HG02885 (cell line): ENCODE measurements at regions not wholly inside any gene's neighbourhood (a gene's known extent, or its start where the extent isn't known, plus 50 kb on each side); places are given as distances from the start of the nearest gene placed in this dataset.
"Not testable (repeated sequence)": the region's sequence is repeated elsewhere in the genome, so short reads cannot be mapped to it uniquely, and the experiment has no call there.

Source experiments
- ATAC-seq: cut with Tn5 transposase; IDR thresholded peaks from one replicate; pipeline ENCODE4 v1.9.1; 2021; ENCODE audit warnings: mild to moderate bottlenecking; ENCODE audit not compliant: unreplicated experiment, poor library complexity

DNA sequence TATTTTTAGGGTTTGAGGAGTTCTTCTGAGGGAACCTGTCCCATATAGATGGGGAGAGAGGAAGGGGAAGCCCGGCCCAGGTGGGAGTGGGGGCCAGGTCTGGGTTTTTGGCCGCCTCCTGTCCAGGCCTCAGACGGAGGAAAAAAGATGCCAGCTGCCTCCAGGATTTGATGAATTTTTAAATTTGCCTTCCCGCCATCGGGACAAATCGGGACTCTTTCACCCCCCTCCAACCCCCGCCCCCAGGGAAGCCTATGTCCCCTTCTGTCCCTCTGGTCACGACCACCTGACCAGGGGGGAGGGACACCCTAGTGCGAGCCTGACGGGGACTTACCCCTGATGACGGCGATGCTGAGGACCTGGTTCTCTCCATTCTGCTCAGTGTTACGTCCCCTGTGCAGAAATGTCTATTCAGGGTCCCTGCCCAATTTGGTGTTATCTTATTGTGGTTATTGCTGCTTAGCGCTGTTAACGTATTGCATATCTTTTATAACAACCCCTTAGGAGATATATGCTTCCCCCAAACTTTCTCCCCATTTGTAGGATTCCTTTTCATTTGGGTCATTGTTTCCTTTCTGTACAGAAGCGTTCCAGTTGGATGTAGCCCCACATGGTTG, 115.9 kb upstream of the GRK3 start:
- ATAC-seq, result no peak

DNA sequence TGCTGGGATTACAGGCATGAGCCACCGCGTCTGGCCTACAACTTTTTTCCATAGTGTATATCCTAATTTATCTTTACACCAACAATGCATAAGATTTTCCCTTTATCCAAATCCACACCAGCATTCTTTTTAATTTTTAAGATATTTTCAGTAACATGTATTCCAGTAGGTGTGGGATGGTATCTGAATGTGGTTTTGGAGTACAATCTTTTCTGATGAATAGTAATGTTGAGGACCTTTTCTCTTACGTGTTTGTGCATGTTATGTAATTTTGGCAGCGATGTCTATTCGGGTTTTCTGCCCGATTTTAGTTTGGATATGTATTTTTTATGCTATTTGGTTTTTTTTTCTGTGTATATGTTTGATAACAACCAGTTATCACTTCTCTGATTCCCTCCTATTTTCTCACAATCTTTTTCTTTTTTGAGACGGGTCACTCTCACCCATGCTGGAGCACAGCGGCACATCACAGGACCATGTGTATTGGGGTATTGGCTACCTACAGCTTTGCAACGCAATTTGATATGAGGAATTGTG, 114.6 kb upstream of the GRK3 start:
- no peak for ATAC-seq

DNA sequence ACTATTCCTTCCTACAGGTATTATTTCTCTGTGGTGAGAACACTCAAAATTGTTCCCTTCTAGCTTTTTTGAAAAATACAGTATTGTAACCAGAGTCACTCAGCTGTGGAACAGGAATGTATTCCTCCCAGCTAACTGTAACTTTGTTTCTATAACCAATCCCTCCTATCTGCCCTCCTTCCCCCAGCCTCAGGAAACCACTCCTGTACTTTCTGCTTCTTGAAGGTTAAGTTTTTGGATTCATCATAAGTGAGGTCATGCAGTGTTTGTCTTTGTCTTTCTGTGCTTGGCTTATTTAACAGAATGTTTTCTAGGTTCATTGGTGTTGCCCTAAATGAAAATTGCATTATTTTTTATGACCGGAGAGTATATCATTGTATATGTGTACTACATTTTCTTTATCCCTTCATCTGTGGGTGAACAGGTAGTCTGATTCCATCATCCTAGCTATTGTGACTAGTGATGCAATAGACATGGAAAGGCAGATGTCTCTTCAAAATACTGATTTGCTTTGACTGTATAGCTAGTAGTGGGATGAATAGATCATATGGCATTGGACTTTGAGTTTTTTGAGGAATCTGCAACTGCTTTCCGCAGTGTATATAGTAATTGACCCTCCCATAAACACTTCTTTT, 112.9 kb upstream of the GRK3 start:
- ATAC-seq, result no peak

DNA sequence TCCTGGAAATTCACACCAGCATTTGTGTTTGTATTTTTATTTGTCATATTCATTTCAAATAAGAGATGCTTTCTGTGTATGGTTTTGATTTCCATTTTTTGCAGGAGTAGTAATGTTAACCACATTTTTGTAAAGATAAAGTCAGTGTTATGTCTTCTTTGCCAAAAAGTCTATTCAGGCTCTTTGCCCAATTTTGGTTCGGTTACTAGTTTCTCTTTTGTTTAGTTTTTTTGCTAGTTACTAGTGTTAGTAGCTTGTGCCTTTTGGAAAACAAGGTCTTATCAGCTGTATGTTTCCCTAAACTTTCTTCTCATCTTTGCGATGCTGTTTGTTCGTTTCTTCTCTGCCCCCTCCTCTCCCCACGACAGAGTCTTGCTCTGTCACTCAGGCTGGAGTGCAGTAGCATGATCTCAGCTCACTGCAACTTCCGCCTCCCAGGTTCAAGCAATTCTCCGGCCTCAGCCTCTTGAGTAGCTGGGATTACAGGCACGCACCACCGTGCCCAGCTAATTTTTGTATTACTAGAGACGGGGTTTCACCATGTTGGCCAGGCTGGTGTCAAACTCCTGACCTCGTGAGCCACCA, 112.3 kb upstream of the GRK3 start:
- ATAC-seq, result no peak

DNA sequence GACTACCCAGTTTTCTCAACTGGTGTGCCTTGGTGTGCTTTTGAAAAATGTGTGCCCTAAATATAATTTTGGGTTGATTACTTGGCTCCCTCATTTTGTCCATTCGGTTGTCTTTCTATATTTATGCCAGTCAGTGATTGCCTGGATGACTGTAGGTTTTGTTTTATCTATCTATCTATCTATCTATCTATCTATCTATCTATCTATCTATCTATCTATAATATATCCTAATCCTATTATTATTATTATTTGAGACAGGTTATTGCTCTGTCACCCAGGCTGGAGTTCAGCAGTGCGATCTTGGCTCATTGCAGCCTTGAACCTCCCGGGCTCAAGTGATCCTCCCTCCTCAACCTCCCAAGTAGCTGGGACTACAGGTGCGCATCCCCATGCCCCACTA, 111.4 kb upstream of the GRK3 start:
- ATAC-seq, result no peak

DNA sequence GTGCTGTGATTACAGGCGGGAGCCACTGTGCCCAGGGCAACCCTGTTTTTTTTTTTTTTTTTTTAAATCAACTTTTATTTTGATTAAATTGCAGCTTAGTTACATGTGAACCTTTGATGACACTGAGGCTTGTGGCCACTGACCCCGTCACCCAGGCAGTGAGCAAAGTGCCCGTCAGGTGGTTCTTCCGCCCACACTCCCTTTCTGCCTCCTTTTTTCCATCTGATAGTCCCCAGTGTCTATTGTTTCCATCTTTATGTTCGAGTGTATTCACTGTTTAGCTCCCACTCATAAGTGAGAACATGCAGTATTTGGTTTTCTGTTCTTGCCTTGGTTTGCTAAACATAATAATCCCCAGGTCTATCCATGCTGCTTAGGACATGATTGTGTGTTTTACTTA, 110.9 kb upstream of the GRK3 start:
- ATAC-seq, result no peak

DNA sequence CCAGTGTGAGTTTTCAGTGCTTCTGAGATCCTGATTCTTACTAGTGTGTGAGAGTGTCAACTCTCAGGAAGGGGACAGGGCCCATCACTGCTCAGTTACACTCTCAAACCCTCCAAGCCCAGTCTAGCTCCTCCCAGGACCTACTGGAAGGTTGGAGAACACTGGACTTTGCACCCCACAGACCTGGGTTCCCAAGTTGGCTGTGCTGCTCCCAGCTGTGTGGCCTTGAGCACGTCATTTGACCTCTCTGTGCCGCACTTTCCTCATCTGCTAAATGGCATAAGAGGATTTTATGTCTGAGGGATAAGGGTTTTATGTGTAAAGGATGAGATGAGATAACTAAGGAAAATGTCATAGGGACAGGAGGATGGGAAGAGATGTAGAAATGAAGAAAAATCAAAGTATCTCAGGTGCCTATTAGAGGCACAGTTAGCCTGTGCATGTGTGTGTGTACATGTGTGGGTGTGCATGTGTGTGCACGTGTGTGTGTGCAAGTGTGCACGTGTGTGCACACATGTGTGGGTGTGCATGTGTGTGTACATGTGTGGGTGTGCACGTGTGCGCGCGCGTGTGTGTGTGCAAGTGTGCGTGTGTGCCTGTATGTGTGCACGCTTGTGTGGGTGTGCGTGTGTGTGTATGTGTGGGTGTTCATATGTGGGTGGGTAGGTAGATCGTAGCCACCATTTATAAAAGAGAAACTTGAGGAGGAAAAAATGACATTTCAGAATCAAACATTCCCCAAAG, 108.0 kb upstream of the GRK3 start:
- ATAC-seq, result not testable (repeated sequence)

DNA sequence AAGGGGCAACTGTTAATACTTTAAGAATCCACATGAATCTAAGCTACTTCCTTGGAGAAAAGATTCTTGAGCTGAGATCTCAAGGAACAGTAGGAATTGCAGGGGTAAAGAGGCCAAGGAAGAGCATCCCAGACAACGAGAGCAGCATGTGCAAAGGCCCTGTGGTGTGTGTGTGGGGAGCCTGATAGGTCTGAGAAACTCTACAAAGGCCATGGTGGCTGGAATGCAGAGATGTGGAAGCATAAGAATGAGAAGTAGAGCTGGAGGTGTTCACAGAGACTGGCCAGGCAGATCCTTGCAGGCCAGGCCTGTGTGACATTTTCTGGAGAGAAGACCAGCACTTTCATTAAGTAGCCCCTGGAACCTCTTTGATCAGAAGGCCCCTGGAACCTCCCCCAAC, 105.8 kb upstream of the GRK3 start:
- not testable (repeated sequence) for ATAC-seq

DNA sequence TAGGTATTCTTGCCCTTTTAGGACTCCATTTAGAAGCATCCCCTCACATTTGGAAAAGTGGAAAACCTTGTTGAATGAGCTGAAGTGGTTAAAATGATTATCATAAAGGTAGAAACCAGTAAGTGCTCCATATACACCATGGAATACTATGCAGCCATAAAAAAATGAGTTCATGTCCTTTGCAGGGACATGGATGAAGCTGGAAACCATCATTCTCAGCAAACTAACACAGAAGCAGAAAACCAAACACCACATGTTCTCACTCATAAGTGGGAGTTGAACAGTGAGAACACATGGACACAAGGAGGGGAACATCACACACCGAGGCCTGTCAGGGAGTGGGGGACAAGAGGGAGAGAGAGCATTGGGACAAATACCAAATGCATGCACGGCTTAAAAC, 103.8 kb upstream of the GRK3 start:
- not testable (repeated sequence) for ATAC-seq

DNA sequence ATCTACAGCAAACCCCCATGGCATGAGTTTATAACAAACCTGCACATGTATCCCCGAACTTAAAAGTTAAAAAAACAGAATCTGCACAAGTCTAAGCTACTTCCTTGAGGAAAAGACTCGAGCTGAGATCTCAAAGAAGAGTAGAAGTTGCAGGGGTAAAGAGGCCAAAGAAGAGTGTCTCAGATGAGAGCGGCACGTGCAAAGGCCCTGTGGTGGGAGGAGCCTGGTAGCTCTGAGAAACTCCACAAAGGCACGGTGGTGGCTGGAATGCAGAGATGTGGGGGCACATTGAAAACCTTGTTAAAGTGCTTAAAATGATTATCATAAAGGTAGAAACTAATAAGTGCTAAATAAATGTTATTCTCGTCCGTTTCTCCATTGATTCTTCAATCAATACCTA, 103.2 kb upstream of the GRK3 start:
- ATAC-seq, result no peak

DNA sequence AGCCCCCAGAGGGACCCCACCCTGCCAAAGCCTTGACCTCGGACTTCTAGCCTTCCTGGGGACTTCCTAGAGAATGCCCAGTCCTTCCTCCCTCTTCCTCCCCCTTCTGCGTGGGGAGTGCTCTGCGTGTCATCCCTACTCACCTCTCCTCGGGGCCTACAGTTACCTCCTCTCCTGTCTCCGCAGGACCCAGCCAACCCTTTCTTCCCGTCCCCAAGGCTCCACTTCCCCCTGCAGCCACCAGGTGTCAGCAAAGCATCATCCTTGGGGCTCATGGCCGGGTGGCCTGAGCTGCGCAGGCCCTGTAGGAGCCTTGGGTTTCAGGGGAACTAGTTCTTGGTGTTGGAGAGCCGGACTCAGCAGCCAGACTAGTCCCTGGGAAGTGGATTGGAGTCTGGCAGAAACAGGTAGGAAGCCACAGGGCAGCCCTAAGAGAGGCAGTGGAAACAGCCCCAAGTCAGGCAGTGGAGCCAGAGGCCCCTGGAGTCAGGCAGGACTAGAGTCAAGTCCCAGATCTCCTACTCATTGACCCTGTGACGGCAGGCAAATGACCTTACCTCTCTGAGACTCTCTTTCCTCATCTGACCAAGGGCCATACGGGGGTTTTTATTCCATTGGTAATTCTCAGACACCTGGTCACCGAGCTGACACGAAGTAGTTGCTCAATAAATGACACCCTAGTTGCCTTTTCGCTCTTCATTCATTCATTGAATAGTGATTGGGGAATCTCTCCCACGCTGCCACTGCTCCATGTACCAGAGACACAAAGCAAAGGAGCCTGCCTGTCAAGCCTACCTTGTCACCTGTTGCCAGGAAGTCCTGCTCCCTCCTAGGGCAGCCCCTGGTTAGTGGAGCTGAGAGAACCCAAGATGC, 101.8 kb upstream of the GRK3 start:
- peak; percentile 71 for ATAC-seq

DNA sequence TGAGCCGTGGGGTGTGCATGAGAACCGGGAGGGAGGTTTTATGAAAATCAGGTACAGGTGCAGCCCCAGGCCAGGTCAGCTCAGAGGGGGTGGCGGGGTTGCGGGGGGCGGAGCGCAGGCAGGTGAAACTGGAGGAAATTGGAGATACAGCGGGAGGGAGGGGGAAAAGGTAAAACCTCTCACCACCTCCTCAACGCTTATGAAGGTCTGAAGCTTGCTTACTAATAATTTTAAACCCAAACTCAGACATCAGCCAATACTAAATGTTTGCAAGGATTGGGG, 101.2 kb upstream of the GRK3 start:
- not testable (repeated sequence) for ATAC-seq

DNA sequence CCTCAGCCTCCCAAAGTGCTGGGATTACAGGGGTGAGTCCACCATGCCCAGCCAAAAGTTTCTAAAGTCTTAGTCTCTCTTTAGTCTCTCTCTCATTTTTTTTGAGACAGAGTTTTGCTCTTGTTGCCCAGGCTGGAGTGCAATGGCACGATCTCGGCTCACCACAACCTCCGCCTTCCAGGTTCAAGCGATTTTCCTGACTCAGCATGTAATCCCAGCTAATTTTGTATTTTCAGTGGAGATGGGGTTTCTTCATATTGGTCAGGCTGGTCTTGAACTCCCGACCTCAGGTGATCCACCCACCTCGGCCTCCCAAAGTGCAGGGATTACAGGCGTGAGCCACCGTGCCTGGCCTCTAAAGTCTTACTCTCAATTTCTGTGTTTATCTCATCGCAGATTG, 100.1 kb upstream of the GRK3 start:
- ATAC-seq, result not testable (repeated sequence)

DNA sequence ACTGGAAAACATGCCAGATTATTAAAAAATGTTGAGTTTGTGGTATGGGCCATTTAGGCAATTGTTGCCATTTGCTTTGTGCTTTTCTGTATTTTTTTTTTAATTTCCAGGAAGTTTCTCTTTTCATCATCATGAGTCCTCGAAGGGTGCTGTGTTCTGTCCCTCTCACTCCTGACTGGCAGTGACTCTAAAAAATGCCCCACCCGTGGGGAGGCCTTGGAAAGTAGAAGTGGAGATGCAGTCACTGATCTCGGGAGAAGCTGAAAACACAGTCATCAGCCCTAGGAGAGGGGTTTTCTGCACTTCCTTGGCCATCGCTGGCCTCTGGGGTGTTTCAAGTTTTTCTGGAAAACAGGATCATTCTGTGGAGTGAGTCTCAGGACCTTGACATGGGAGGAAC, 98.5 kb upstream of the GRK3 start:
- no peak for ATAC-seq

DNA sequence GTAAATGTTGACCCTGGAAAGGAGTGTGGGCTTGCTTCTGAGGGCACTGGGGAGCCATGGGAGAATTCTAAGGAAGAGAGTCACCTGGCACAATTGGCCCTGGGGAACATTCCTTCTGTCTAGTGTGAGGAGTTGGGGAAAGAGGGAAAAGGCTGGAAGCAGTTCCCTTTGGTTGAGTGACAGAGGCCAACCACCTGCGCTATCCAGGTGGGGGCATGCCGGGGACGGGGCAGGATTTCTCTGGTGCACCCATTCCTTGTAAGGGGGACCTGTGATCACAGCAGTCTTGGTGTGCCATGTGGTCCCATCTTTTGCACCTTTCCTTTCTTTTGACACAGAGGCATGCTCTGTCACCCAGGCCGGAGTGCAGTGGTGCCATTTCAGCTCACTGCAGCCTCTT, 92.1 kb upstream of the GRK3 start:
- ATAC-seq, result no peak

DNA sequence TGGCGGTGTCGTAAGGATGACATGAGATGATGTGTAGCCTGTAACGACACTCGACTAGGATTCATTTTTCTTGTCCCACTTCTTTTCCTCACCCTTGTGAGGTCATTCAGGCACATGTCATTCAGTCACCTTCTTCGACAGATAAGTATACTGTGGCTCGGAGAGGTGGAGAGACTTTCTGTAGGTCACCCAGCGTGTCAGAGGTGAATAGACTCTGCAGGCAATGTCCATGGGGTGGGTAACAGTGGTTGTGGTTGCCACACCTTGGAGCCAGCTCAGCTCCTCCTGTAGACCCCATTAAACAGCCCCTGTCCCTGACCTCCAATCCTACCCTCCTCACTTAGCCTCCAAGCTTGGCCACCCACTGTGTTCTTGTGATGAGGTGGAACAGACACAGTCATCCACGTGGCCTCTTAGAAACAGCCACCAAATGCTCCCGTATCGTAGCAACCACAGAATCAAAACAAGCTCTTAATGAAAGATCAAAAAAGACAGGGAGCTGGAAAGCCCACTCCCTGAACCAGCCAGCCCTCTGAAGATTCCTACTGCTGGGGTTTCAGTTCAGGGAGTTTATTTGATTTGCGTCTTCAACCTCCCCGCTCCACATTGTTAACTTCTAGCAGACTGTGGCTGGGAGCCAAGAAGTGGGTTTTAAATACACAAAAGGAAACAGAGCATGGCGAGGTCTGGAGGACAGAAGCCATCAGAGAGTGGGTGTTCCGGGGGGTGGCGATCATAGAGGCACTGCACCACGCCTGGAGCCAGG, 89.0 kb upstream of the GRK3 start:
- ATAC-seq, result no peak

DNA sequence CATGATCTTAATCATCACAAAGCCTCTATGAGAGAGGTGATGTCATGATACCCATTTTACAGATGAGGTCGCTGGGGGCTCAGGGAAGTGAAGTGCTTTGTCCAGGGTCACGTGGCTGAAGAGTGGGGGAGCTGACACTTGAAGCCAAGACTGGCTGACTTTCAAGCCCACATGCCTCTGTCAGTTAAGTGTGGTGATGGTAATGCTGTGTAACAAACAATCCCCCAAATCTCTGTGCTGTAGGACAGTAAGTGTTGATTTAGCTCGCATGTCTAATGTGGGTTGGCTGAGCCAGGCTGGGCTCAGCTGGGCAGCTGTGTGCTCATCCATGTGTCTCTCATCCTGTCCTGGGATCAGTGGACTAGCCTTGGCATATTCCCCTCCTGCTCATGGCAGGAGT, 87.1 kb upstream of the GRK3 start:
- ATAC-seq, result no peak

DNA sequence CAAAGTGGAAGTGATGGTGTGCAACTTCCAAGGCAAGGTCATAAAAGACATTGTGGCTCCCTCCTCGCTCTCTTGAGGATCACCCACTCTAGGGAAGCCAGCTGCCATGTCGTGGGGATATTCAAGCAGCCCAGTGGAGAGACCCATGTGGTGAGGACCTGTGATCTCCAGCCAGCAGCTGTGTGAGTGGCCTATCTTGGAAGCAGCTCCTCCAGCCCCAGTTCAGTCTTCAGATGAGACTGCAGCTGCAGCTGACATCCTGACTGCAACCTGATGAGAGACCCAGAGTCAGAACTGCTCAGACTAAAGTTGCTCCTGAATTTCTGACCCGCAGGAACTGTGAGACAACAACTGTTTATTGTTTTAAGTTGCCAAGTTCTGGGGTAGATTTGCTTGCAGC, 86.4 kb upstream of the GRK3 start:
- ATAC-seq, result no peak

DNA sequence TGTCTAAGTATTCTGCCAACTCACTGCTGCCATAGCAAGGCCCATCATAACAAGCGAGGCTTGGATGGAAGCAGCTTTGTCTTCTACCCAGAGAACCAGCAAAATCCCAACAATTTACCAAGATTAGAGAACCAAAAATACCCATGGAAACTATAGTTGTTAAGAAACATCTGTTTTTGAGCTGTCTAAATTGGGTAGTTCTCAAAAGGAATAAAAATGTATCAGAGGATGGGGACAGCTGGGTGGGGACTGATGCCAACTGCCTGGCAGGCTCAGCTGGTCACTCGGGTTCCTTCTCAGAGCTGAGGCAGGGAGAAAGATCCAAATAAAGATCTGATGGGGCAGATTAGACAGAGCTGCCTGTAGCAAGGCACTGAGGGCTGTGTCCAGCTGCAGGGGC, 85.9 kb upstream of the GRK3 start:
- ATAC-seq, result no peak

DNA sequence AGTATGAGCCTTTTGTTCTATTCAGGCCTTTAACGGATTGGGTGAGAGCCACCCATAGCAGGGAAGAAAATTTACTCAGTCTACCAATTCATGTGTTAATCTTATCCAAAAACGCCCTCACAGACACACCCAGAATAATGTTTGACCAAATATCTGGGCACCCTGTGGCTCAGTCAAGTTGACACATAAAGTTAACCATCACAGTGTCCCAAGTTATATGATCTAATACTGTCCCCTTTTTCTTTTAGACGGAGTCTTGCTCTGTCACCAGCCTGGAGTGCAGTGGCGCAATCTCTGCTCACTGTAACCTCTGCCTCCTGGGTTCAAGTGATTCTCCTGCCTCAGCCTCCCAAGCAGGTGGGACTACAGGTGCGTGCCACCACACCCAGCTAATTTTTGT, 83.6 kb upstream of the GRK3 start:
- ATAC-seq, result not testable (repeated sequence)
